LNCaP clone FGC (cell line): ENCODE measurements at regions not wholly inside any gene's neighbourhood (a gene's known extent, or its start where the extent isn't known, plus 50 kb on each side); places are given as distances from the start of the nearest gene placed in this dataset.

Experiments
- DNase-seq: peaks from one replicate; pipeline ENCODE4 v3.0.0-alpha.2; 2011; ENCODE audit warnings: low read depth
- H3K4me3 ChIP-seq: 2 replicates; pipeline ENCODE4 v1.5.1; 2011; ENCODE audit warnings: mild to moderate bottlenecking, low read depth, low read length, control low read depth
- TF ChIP-seq, protein P1 (sequence below): IDR thresholded peaks from 2 replicates; pipeline ENCODE4 v1.5.1; 2012; ENCODE audit warnings: mild to moderate bottlenecking; ENCODE audit not compliant: control insufficient read depth, insufficient read depth; ENCODE audit errors: extremely low read depth

GRCh38 chr15:38814891-38815290 lies 250.3 kb upstream of the RASGRP1 start:
- H3K4me3 ChIP-seq, result no peak overlapping the region
- TF ChIP-seq, protein P1, sequence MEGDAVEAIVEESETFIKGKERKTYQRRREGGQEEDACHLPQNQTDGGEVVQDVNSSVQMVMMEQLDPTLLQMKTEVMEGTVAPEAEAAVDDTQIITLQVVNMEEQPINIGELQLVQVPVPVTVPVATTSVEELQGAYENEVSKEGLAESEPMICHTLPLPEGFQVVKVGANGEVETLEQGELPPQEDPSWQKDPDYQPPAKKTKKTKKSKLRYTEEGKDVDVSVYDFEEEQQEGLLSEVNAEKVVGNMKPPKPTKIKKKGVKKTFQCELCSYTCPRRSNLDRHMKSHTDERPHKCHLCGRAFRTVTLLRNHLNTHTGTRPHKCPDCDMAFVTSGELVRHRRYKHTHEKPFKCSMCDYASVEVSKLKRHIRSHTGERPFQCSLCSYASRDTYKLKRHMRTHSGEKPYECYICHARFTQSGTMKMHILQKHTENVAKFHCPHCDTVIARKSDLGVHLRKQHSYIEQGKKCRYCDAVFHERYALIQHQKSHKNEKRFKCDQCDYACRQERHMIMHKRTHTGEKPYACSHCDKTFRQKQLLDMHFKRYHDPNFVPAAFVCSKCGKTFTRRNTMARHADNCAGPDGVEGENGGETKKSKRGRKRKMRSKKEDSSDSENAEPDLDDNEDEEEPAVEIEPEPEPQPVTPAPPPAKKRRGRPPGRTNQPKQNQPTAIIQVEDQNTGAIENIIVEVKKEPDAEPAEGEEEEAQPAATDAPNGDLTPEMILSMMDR, result no peak
- no peak for DNase-seq

DNA sequence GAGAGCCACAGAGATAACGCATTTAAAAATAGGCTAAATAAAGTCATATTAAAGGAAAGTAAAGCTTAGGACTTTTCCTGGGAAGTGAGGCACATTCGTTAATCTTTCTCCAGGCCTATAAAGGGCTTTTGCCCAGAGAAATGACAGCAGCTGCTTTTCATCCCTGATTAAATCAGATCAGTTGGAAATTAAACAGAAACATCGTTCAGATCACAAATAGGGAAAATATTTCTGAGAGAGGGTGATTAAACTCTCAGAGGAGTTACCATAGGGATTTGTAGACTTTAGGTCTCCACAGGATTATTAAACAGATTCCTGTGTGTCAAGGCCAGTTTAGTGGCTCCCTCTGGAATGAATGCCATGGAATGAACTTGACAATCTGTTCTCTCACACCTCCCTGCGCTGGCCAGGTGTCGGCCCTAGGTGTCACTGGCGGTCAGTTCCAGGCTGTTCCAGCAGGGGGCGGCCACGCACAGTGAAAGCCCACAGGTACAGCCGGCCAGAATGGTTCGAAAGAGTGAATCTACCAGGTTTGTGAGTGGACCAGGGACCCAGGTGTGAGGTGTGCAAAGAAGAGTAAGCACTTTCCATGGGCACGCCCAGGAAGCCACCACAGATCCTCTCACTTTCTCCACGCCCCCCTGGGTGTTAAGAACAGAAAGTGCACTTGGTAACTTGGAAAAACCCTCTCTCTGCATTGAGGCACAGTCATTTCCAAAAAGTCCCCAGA lies 253.0 kb upstream of the RASGRP1 start:
- H3K4me3 ChIP-seq, result no peak overlapping the region
- TF ChIP-seq, protein P1, result peak; percentile 100
- peak; percentile 53 for DNase-seq

- TF ChIP-seq, protein P1, result no peak
- DNase-seq, result no peak
- no peak overlapping the region for H3K4me3 ChIP-seq
These were observed 253.7 kb upstream of the RASGRP1 start for GRCh38 chr15:38818157-38818790.

- TF ChIP-seq, protein P1, result no peak
- DNase-seq, result no peak
These were observed 254.9 kb upstream of the RASGRP1 start for GRCh38 chr15:38819387-38819950.

DNA sequence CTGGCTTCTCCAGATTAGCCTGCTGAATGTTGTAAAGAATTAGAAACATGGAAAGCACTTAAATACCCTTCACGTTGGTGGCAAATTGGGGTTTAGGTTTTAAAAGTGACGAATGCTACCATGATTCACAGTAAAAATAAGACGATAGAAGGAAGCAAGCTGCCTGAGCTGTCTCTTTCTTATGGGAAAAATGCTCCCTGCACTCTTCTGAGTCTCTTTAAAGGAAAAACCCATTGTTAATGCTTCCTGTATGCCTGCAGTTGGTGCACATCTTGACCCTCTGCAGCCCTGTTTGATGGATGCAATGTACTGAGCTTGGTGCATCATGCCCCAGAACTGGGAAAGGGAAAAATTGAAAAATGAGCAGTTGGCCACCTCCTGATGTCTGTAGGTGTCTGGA lies 258.6 kb upstream of the RASGRP1 start:
- TF ChIP-seq, protein P1, result no peak
- DNase-seq, result no peak
- H3K4me3 ChIP-seq, result no peak overlapping the region

More at GRCh38 chr15:38819387-38819950, 254.9 kb upstream of the RASGRP1 start:
- no peak overlapping the region for H3K4me3 ChIP-seq

GRCh38 chr15:38824719-38825118 lies 260.1 kb upstream of the RASGRP1 start:
- TF ChIP-seq, protein P1, result no peak
- no peak overlapping the region for H3K4me3 ChIP-seq
- no peak for DNase-seq
